Prostate gland (tissue), 2 donors: ENCODE measurements at regions not wholly inside any gene's neighbourhood (a gene's known extent, or its start where the extent isn't known, plus 50 kb on each side); places are given as distances from the start of the nearest gene placed in this dataset.

Experiments used
- POLR2AphosphoS5 ChIP-seq: sonication (generic); formaldehyde crosslinking; IDR thresholded peaks from one replicate; pipeline ENCODE4 v1.6.1; 2017; ENCODE audit warnings: antibody characterized with exemption
- TF ChIP-seq, protein P1 (sequence below), 4 experiments: fragments of 200-600 bp in 2 of 4; fragments of 450-650 bp in 2 of 4; sonication (generic) in 2 of 4; IDR thresholded peaks; 1 replicate in 3 of 4; 2 replicates in 1 of 4; pipeline ENCODE4 v1.5.1; 2016 to 2019; ENCODE audit warnings: antibody characterized with exemption in 4 of 4, mild to moderate bottlenecking in 2 of 4, moderate library complexity in 2 of 4

DNA sequence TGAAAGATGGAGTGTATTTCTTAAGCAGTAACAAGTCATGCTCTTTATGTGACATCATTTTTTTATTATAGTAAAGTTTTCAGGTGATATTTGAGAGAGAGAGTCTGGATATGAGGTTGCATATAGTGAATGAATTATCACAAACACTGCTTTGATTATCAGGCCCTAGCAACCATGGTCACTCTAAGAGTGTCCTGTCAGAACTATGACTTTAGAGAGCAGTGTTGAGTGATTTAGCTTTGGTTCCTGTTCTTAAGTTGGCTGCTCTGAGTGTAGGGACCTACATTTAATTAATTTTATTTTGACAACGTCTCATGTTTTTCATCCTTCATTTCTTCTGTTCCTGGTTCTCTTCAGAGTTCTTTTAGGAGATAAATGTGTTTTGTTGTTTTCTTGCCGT is 275.5 kb downstream of the KCNJ3 start:
- TF ChIP-seq, protein P1, sequence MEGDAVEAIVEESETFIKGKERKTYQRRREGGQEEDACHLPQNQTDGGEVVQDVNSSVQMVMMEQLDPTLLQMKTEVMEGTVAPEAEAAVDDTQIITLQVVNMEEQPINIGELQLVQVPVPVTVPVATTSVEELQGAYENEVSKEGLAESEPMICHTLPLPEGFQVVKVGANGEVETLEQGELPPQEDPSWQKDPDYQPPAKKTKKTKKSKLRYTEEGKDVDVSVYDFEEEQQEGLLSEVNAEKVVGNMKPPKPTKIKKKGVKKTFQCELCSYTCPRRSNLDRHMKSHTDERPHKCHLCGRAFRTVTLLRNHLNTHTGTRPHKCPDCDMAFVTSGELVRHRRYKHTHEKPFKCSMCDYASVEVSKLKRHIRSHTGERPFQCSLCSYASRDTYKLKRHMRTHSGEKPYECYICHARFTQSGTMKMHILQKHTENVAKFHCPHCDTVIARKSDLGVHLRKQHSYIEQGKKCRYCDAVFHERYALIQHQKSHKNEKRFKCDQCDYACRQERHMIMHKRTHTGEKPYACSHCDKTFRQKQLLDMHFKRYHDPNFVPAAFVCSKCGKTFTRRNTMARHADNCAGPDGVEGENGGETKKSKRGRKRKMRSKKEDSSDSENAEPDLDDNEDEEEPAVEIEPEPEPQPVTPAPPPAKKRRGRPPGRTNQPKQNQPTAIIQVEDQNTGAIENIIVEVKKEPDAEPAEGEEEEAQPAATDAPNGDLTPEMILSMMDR (IDR thresholded peaks at IDR 0.05), result no peak
- no peak for TF ChIP-seq POLR2AphosphoS5
